ENCODE measurements at regions not wholly inside any gene's neighbourhood (a gene's known extent, or its start where the extent isn't known, plus 50 kb on each side); places are given as distances from the start of the nearest gene placed in this dataset.

DNA sequence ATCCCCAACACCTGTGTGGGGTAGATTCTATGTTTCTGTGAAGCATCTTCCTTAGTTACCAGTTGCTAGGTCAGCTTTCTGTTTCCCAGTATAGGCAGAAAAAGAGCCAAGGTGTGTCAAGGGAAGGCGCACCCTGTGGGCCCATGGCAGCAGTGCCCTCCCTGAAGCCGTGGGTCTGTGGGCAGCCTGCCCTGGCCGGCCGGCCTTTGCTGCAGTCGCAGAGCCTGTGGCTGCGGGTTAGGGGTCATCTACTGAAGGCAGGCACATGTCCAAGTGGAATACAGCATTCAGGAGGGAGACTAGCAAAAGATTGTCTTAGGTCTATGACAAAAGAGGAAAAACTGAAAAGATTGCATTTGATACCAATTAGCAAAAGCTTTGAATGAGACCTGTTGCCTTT is 214.0 kb downstream of the IRS2 start:
- Histone ChIP-seq H3K36me3 (ENCODE audit: control insufficient read depth, insufficient read depth, low read length) (no peaks in the 10 kb centered on the region), H3K4me3 (ENCODE audit: extremely low read depth, insufficient read depth, low read length, poor library complexity, severe bottlenecking) (no peak overlapping the region), H3K27ac (ENCODE audit: low read depth, low read length, severe bottlenecking) (no peak overlapping the region), H3K4me1 (ENCODE audit: control insufficient read depth, insufficient read depth, low read length, poor library complexity, severe bottlenecking) (no peaks in the 10 kb centered on the region), H3K9me3 (ENCODE audit: control insufficient read depth, low read length) (no peaks in the 10 kb centered on the region)
- 87 to 94% methylated on average over 5 to 6 of the region's 6 CpGs for WGBS, 2 experiments (ENCODE audit: insufficient coverage in 2 of 2)

DNA sequence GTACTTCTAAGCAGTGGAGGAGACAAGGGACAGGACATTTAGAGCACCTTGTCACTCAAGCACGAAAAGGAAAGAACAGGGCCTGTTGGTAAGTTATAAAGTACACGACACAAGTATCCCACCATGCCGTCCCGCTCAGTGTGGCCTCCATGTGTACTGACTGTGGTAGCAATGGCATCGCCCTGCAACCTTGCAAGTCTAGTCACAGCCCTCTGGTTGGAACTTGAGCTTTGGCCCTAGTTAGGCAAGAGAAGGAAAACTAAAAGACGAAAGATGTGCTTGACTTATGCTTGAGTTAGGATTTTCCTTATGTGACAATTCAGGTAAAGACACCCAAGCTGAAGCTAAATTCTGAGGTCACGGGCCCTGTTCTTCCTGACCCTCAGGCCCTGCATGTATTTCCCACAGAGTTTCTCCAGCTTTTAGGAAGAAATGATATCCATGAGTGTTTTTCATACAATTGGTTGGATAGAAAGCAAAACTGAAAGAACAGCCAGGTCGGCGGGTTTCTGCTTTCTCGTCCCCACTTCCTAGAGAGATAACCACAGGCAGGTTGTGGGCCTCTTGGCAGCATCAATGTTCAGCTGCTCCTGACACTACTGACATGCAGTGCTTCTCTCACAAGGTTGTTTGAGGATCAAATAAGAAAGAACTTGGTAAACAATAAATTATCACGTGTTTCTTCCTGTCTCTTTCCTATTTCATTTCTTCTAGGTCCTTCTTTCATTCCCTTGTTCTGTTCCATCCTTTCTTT is 216.2 kb downstream of the IRS2 start:
- Histone ChIP-seq H3K4me3 (ENCODE audit: extremely low read depth, insufficient read depth, low read length, poor library complexity, severe bottlenecking) (no peak overlapping the region), H3K4me1 (ENCODE audit: control insufficient read depth, insufficient read depth, low read length, poor library complexity, severe bottlenecking) (no peaks in the 10 kb centered on the region), H3K36me3 (ENCODE audit: control insufficient read depth, insufficient read depth, low read length) (no peaks in the 10 kb centered on the region), H3K27ac (ENCODE audit: low read depth, low read length, severe bottlenecking) (no peak overlapping the region), H3K9me3 (ENCODE audit: control insufficient read depth, low read length) (no peaks in the 10 kb centered on the region)
- WGBS, 2 experiments (ENCODE audit: insufficient coverage in 2 of 2) = 95 to 98% methylated on average over 9 to 10 of the region's 11 CpGs

DNA sequence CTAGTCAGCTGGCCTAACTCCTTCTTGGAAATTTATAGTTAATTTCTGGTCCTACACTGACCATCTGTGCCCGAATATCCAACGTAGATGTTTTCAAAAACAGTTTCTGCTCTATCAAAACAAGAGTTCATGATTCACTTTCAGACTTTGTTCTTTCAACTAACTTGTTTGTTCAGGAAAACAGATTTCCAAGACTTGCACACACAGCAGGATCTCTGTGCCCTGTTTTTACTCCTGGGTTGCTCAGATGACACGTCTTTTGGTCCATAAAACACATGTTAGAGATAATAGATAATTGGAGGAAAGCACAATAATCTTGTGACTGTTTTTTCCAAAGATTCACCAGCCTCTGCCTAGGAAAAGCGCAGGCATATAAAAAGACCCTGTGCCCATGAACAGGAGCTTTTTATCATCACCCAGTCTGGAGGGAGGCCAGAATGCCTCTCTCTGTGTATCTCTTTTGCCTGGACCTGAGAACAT is 218.0 kb downstream of the IRS2 start:
- Histone ChIP-seq H3K4me3 (ENCODE audit: extremely low read depth, insufficient read depth, low read length, poor library complexity, severe bottlenecking) (no peak overlapping the region), H3K9me3 (ENCODE audit: control insufficient read depth, low read length) (no peaks in the 10 kb centered on the region), H3K4me1 (ENCODE audit: control insufficient read depth, insufficient read depth, low read length, poor library complexity, severe bottlenecking) (no peaks in the 10 kb centered on the region), H3K27ac (ENCODE audit: low read depth, low read length, severe bottlenecking) (no peak overlapping the region), H3K36me3 (ENCODE audit: control insufficient read depth, insufficient read depth, low read length) (no peaks in the 10 kb centered on the region)
- 92 to 94% methylated on average over 3 to 4 of the region's 4 CpGs for WGBS, 2 experiments (ENCODE audit: insufficient coverage in 2 of 2)

DNA sequence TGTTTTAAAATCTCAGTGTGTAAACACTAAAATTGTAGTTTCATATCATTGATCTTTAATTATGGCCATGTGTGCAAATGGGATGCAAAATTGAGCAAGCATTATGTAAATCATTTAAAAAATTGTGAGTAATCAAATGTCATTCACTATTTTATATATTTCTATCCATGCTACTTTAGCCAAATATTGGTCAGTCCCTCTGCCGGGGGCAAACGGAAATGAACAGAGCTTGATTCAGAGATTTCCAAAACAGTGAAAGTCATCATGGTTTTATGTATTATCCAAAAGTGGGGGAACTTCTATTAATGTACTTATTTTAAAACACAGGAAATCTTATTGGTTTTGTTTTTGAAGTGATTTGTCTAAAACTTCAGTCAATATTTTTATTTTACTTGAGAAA is 219.1 kb downstream of the IRS2 start:
- no peak overlapping the region for H3K4me3 ChIP-seq (ENCODE audit: extremely low read depth, insufficient read depth, low read length, poor library complexity, severe bottlenecking)
- no CpG with 5 or more reads among the region's 2 CpGs for WGBS, 2 experiments (ENCODE audit: insufficient coverage in 2 of 2)
- H3K27ac ChIP-seq (ENCODE audit: low read depth, low read length, severe bottlenecking) = no peak overlapping the region
- no peaks in the 10 kb centered on the region for H3K9me3 ChIP-seq (ENCODE audit: control insufficient read depth, low read length)
- H3K36me3 ChIP-seq (ENCODE audit: control insufficient read depth, insufficient read depth, low read length) = no peaks in the 10 kb centered on the region
- H3K4me1 ChIP-seq (ENCODE audit: control insufficient read depth, insufficient read depth, low read length, poor library complexity, severe bottlenecking) = no peaks in the 10 kb centered on the region

DNA sequence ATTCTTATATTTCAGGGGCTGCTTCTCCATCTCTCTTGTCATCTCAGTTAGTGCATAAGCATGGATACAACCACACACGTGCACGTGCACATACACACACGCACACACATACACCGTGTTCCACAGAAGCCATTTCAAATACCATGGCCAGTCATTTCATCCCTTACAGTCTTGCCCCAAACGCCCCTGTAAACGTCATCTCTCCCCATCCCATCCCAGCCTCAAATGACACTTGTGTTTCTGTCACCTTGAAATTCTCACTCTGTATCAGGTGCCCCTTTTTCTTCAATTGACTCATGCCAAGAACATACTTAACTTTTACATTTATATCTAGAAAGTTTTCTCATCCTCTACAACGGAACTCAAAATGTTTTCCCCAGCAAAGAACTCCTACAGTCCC is 220.5 kb downstream of the IRS2 start:
- WGBS, 2 experiments (ENCODE audit: insufficient coverage in 2 of 2) = 93 to 97% methylated on average over 7 of the region's 7 CpGs
- H3K4me1 ChIP-seq (ENCODE audit: control insufficient read depth, insufficient read depth, low read length, poor library complexity, severe bottlenecking) = no peaks in the 10 kb centered on the region
- H3K4me3 ChIP-seq (ENCODE audit: extremely low read depth, insufficient read depth, low read length, poor library complexity, severe bottlenecking) = no peak overlapping the region
- no peak overlapping the region for H3K27ac ChIP-seq (ENCODE audit: low read depth, low read length, severe bottlenecking)
- no peaks in the 10 kb centered on the region for H3K36me3 ChIP-seq (ENCODE audit: control insufficient read depth, insufficient read depth, low read length)
- no peaks in the 10 kb centered on the region for H3K9me3 ChIP-seq (ENCODE audit: control insufficient read depth, low read length)

DNA sequence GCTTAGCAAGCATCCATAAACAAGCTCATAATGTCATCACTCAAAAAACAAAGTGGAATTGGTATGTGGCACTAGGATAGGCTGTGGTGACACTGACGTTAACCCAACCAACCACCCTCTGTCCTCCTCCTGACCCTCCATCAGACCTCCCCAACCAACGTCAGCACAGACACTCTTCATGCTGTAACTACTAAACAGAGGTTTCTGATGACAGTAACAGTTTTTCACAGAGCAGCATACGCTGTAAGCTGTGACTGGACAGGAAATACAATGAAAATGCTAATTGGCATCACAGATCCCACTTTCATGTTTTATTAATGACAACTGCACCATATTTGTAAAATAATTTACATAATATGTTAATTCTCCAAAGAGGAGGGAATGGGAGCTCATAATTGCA is 238.0 kb downstream of the IRS2 start:
- Histone ChIP-seq H3K4me1 (ENCODE audit: control insufficient read depth, insufficient read depth, low read length, poor library complexity, severe bottlenecking) (no peaks in the 10 kb centered on the region), H3K36me3 (ENCODE audit: control insufficient read depth, insufficient read depth, low read length) (no peaks in the 10 kb centered on the region), H3K27ac (ENCODE audit: low read depth, low read length, severe bottlenecking) (no peak overlapping the region), H3K4me3 (ENCODE audit: extremely low read depth, insufficient read depth, low read length, poor library complexity, severe bottlenecking) (no peak overlapping the region), H3K9me3 (ENCODE audit: control insufficient read depth, low read length) (no peaks in the 10 kb centered on the region)
- 69 to 100% methylated on average over 1 to 3 of the region's 3 CpGs for WGBS, 2 experiments (ENCODE audit: insufficient coverage in 2 of 2)

DNA sequence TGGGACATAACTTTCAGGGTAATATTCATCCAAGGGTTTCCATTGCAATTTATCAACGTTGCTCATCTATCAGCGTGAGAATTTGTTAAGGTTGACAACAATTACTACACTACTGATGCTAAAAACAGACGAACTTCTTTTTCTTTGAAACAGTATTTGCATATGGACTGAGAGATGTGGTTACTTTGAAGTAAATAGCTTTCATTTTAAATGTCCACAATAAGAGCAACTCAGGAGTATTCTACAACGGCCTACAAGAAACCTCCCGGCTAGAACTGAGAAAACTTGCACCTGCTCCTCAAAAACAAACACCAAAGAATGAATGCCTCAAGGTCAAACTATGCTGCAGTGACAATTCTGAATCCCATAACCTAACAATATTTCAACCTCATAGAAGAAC is 238.4 kb downstream of the IRS2 start:
- H3K9me3 ChIP-seq (ENCODE audit: control insufficient read depth, low read length) = no peaks in the 10 kb centered on the region
- H3K4me3 ChIP-seq (ENCODE audit: extremely low read depth, insufficient read depth, low read length, poor library complexity, severe bottlenecking) = no peak overlapping the region
- no peak overlapping the region for H3K27ac ChIP-seq (ENCODE audit: low read depth, low read length, severe bottlenecking)
- WGBS, 2 experiments (ENCODE audit: insufficient coverage in 2 of 2) = 100% methylated on average over 2 to 3 of the region's 5 CpGs
- no peaks in the 10 kb centered on the region for H3K36me3 ChIP-seq (ENCODE audit: control insufficient read depth, insufficient read depth, low read length)
- no peaks in the 10 kb centered on the region for H3K4me1 ChIP-seq (ENCODE audit: control insufficient read depth, insufficient read depth, low read length, poor library complexity, severe bottlenecking)

DNA sequence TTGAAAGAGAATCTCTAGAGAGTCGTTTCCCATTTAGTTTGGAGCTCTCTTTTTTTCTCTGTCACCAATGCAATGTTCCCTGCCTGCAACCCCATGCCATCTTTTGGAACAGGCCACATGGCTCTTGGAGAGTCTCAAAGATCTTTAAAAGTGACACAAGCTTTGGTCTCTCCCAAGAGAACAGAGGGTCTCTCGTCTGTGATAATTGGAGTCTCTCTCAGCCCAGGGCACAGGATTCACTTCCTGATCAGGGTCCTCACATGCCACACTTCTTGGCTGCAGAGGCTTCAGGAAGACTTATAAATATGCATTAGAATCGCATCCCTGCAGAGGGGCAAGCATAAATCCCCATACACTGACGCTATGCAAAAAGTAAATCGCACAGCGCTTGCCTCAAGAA is 240.5 kb downstream of the IRS2 start:
- WGBS, 2 experiments (ENCODE audit: insufficient coverage in 2 of 2) = 33 to 39% methylated on average over 6 of the region's 6 CpGs
- H3K9me3 ChIP-seq (ENCODE audit: control insufficient read depth, low read length) = no peaks in the 10 kb centered on the region
- no peak overlapping the region for H3K27ac ChIP-seq (ENCODE audit: low read depth, low read length, severe bottlenecking)
- no peaks in the 10 kb centered on the region for H3K4me1 ChIP-seq (ENCODE audit: control insufficient read depth, insufficient read depth, low read length, poor library complexity, severe bottlenecking)
- H3K4me3 ChIP-seq (ENCODE audit: extremely low read depth, insufficient read depth, low read length, poor library complexity, severe bottlenecking) = no peak overlapping the region
- no peaks in the 10 kb centered on the region for H3K36me3 ChIP-seq (ENCODE audit: control insufficient read depth, insufficient read depth, low read length)

DNA sequence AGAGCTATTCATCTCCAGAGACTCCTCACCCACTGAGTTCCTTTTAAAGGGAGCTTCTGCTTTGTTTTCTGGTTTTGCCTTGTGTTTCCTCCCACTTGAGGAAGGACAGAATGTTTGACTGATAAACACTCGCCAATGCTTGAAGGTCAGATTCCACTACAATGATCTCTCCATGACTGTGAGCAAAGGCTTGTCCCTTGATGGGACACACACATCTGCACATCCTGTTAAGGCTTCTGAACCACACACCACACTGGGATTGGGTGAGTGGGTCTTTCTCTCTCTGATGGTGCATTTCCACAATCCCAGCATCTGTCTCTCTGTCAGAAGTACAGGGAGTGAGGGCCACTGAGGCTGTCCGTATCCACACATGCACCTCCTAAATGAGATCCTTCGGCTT is 245.3 kb downstream of the IRS2 start:
- no peaks in the 10 kb centered on the region for H3K9me3 ChIP-seq (ENCODE audit: control insufficient read depth, low read length)
- H3K27ac ChIP-seq (ENCODE audit: low read depth, low read length, severe bottlenecking) = no peak overlapping the region
- no peaks in the 10 kb centered on the region for H3K36me3 ChIP-seq (ENCODE audit: control insufficient read depth, insufficient read depth, low read length)
- WGBS, 2 experiments (ENCODE audit: insufficient coverage in 2 of 2) = 78 to 100% methylated on average over 1 of the region's 3 CpGs
- no peak overlapping the region for H3K4me3 ChIP-seq (ENCODE audit: extremely low read depth, insufficient read depth, low read length, poor library complexity, severe bottlenecking)
- no peaks in the 10 kb centered on the region for H3K4me1 ChIP-seq (ENCODE audit: control insufficient read depth, insufficient read depth, low read length, poor library complexity, severe bottlenecking)

DNA sequence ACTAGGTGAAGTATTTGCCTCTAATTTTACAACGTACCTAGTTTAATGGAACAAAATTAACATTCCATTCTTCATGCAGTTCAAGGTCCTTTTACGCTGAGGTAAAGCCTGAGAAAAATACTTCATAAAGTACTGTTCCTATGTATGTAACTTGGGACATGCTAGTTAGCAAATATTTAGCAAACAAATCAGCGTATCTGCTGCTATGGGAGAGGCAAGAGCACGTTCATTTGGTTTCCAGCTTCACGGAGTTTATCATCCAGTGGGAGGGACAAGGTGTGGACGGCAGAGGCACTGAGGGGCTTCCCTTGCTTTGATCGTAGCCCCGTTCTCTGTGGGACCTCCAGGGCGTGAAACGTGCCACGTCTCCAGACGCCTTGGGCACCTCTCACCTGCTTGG is 248.8 kb downstream of the IRS2 start:
- Histone ChIP-seq H3K36me3 (ENCODE audit: control insufficient read depth, insufficient read depth, low read length) (no peaks in the 10 kb centered on the region), H3K4me3 (ENCODE audit: extremely low read depth, insufficient read depth, low read length, poor library complexity, severe bottlenecking) (no peak overlapping the region), H3K4me1 (ENCODE audit: control insufficient read depth, insufficient read depth, low read length, poor library complexity, severe bottlenecking) (no peaks in the 10 kb centered on the region), H3K27ac (ENCODE audit: low read depth, low read length, severe bottlenecking) (no peak overlapping the region), H3K9me3 (ENCODE audit: control insufficient read depth, low read length) (no peaks in the 10 kb centered on the region)
- 79 to 94% methylated on average over 6 of the region's 12 CpGs for WGBS, 2 experiments (ENCODE audit: insufficient coverage in 2 of 2)

DNA sequence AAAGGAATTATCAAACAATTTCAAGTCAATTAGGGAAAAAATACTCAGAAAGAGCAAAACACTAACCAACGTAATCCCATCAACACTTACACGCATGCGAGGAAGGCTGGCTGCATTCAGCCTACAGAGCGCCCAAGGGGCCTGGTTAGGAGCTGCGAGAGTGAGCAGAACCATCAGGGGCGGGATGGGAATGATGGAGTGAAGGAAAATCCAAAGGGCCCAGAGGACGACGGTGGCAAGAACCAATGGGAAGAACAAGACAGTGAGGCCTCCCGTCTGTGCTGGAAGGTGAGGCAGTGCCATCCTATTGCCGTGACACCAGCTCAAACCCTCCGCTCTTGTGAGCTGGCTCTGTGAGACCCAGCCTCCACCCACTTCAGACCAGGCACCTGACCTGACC is 253.0 kb downstream of the IRS2 start:
- Histone ChIP-seq H3K4me3 (ENCODE audit: extremely low read depth, insufficient read depth, low read length, poor library complexity, severe bottlenecking) (no peak overlapping the region), H3K27ac (ENCODE audit: low read depth, low read length, severe bottlenecking) (no peak overlapping the region), H3K4me1 (ENCODE audit: control insufficient read depth, insufficient read depth, low read length, poor library complexity, severe bottlenecking) (no peaks in the 10 kb centered on the region), H3K36me3 (ENCODE audit: control insufficient read depth, insufficient read depth, low read length) (no peaks in the 10 kb centered on the region), H3K9me3 (ENCODE audit: control insufficient read depth, low read length) (no peaks in the 10 kb centered on the region)
- WGBS, 2 experiments (ENCODE audit: insufficient coverage in 2 of 2) = 90 to 95% methylated on average over 8 of the region's 11 CpGs

All from mesodermal cell (in vitro differentiated cells).